Muscle of back (tissue), 3 donors: ENCODE measurements at regions not wholly inside any gene's neighbourhood (a gene's known extent, or its start where the extent isn't known, plus 50 kb on each side); places are given as distances from the start of the nearest gene placed in this dataset.

Source experiments
- DNase-seq, 3 donors: peaks; one replicate each; pipeline versions ENCODE4 v3.0.0 to v3.0.0-alpha.2; 2013

- DNase-seq: no peak
Observed at GRCh38 chr4:119750048-119750447, 121.4 kb upstream of the PDE5A start.

GRCh38 chr4:119748853-119749252 lies 120.2 kb upstream of the PDE5A start:
- DNase-seq: peak in 1 of 3 donors; percentile 54

DNA sequence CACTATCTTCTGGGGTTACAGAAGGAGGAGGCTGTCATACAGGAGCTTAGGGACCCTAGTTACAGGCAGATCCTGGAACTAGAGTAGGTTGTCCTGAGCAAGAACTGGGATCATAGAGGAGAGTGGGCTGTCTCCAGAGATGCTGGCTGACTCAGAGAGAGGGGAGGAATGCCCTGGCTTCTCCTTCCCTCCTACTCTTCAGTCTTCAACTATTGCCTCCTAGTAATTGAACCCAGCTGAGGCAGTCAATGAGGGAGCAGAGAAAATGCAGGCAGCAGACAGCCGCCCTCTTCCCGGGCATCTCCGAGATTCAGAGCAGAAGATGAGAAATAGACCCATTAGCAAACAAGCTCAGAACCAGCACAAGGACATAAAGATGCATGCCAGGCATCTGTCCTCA lies 118.3 kb upstream of the PDE5A start:
- DNase-seq: no peak

- peak in 1 of 3 donors; percentile 43 for DNase-seq
Observed at GRCh38 chr4:119745351-119745750, 116.7 kb upstream of the PDE5A start.

DNA sequence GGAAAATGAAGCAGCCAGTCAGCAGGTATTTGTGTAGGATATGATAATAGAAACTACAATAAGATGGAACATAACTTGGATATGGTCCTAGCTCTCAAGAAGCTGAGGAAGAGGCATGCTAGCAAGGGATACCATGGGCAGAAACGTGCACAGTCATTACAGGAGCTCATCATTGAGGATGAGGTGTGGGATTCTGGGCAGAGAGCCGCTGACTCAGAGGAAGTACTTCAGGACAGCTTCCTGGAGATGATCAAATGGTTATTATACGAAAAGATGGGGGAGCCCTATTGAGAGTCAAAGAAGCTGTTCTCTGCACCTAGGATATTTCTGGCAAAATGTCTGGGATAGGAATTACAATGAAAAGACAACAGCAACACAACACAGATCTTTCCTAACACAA lies 116.0 kb upstream of the PDE5A start:
- DNase-seq: no peak

GRCh38 chr4:119743644-119744043 lies 115.0 kb upstream of the PDE5A start:
- DNase-seq: no peak

DNA sequence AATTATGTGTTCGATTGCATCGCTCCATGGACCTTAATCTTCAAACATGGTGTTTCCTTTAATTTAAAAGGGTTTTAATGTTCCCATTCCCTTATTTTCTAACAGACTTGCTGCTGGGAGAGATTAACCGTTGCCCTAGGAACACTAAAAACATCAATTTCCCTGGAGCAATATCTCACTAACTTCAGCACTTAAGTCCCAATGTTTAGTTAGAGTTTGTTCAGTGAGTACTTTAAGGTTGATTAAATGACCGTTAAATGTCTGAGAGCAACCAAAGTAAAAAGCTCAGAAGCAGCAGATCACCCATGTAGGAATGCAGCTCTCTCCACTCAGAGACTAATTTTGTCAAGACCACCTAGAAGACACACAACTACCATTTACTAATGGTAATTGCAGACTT lies 111.2 kb upstream of the PDE5A start:
- DNase-seq: peak in 2 of 3 donors; percentile 34 to 45

GRCh38 chr4:119738901-119739300 lies 110.3 kb upstream of the PDE5A start:
- no peak for DNase-seq

GRCh38 chr4:119736559-119736958 lies 108.0 kb upstream of the PDE5A start:
- DNase-seq: no peak

- peak; percentile 16 to 88 (median 31) for DNase-seq
Observed at GRCh38 chr4:119735165-119735651, 106.6 kb upstream of the PDE5A start.

- no peak for DNase-seq
Observed at GRCh38 chr4:119733431-119733830, 104.8 kb upstream of the PDE5A start.

GRCh38 chr4:119731778-119732177 lies 103.2 kb upstream of the PDE5A start:
- DNase-seq: no peak

DNA sequence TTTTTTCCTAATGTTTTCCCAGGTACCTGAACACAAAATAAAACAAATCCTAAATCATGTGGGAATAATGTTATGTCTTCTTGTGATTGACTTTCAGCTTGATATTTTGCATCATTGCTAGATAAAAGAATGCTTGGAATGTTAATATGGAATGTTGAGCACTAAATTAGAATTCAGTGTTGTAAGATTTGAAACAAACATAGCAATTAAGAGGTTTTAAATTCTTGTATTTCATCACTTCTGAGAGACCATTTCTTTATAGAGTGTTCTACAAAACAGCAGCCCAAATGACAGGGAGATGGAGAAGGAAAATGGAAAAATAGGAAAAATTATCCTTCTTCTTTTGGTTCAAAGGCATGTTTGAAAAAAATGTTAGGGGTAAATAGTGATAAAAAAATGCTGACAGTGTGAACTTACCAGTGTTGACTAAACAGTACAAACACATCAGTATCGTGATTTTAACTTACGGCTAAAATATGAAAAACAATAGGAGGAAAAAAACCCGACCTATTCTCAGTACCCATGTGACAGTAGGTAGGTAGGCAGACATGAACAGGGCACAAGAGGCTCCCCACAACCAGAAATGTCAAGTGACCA lies 102.6 kb upstream of the PDE5A start:
- no peak for DNase-seq

DNA sequence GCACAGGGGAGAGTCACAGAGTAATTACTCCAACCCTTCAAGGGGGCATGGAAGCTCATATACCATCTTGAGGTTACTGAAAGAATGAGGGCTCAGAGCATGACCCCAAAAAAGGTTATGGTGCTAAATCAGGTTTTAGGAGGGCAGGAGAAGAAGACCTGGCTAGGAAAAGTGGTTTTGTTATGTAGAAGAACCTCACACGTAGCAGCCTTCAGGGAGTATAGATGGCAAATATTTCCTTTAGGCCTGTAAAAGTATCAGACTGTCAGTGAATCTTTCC lies 102.0 kb upstream of the PDE5A start:
- no peak for DNase-seq

- DNase-seq: peak in 2 of 3 donors; percentile 38 to 64
Observed at GRCh38 chr4:119729835-119730670, 101.4 kb upstream of the PDE5A start.

GRCh38 chr4:119728692-119729593 lies 100.3 kb upstream of the PDE5A start:
- DNase-seq: no peak

DNA sequence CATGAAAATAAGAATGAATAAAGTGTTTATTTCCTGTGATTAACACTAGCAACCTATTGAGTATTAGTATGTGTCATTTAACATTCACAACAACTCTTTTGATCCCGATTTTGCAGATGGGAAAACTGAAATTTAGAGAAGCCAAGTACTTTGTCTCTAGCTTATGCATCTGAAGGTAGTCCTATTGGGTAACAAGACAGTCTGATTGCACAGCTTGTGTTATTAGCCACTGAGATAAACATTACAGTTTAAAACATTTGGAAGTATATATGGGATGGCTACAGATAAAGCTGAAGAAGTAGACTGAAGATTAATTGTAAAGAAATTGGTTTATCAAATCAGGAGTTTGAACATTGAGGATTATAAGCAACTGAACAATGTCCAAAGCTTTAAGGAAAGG lies 99.6 kb upstream of the PDE5A start:
- no peak for DNase-seq

- DNase-seq: no peak
Observed at GRCh38 chr4:119726505-119726904, 97.9 kb upstream of the PDE5A start.

- DNase-seq: no peak
Observed at GRCh38 chr4:119725688-119726330, 97.2 kb upstream of the PDE5A start.

- no peak for DNase-seq
Observed at GRCh38 chr4:119725011-119725410, 96.4 kb upstream of the PDE5A start.

GRCh38 chr4:119722670-119723069 lies 94.1 kb upstream of the PDE5A start:
- no peak for DNase-seq

DNA sequence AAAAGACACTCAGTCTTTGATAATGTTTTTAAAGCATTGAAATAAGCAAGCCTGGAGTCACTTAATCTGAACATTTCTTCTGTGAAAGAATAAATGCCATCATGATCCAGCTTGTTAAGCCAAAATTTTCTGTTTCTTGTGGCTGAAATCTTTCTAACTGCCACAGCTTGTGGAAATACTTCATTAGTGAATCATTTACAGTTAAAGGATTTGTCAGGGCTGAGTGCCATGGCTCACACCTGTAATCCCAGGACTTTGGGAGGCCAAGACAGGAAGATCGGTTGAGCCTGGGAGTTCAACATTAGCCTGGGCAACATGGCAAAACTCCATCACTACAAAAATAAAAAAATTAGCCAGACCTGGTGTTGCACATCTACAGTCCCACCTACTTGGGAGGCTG lies 93.3 kb upstream of the PDE5A start:
- DNase-seq: no peak
